H9 (cell line): ENCODE measurements at regions not wholly inside any gene's neighbourhood (a gene's known extent, or its start where the extent isn't known, plus 50 kb on each side); places are given as distances from the start of the nearest gene placed in this dataset.

Experiments
- DNase-seq: peaks from one replicate; pipeline ENCODE4 v3.0.0-alpha.2; 2017
- H2AFZ ChIP-seq: one replicate; pipeline ENCODE4 v1.6.1; 2013; ENCODE audit warnings: mild to moderate bottlenecking, low read length, control low read depth, moderate library complexity
- H2AK5ac ChIP-seq: 2 replicates; pipeline ENCODE4 v1.6.1; 2013; ENCODE audit warnings: low read length, control low read depth, mixed read lengths; ENCODE audit not compliant: insufficient read length
- H2BK120ac ChIP-seq: one replicate; pipeline ENCODE4 v1.6.1; 2013; ENCODE audit warnings: low read depth, mild to moderate bottlenecking, low read length, control low read depth, inconsistent platforms; ENCODE audit not compliant: poor library complexity, severe bottlenecking
- H2BK12ac ChIP-seq: 2 replicates; pipeline ENCODE4 v1.6.1; 2013; ENCODE audit warnings: low read length, control low read depth, mixed read lengths, low read depth; ENCODE audit not compliant: insufficient read length
- H2BK15ac ChIP-seq: 2 replicates; pipeline ENCODE4 v1.6.1; 2013; ENCODE audit warnings: low read depth, low read length, control low read depth
- H2BK20ac ChIP-seq: one replicate; pipeline ENCODE4 v1.6.1; 2013; ENCODE audit warnings: low read depth, mild to moderate bottlenecking, low read length, control low read depth, inconsistent platforms; ENCODE audit not compliant: poor library complexity, severe bottlenecking
- H2BK5ac ChIP-seq: 2 replicates; pipeline ENCODE4 v1.6.1; 2013; ENCODE audit warnings: low read length, control low read depth, mixed read lengths; ENCODE audit not compliant: insufficient read length
- H3K14ac ChIP-seq: 2 replicates; pipeline ENCODE4 v1.6.1; 2013; ENCODE audit warnings: low read length, control low read depth; ENCODE audit not compliant: insufficient read depth
- H3K18ac ChIP-seq: 2 replicates; pipeline ENCODE4 v1.6.1; 2013; ENCODE audit warnings: low read depth, mild to moderate bottlenecking, mixed read lengths, low read length, control low read depth; ENCODE audit not compliant: insufficient read length
- H3K23ac ChIP-seq: 2 replicates; pipeline ENCODE4 v1.6.1; 2013; ENCODE audit warnings: low read length, control low read depth, mixed read lengths, low read depth; ENCODE audit not compliant: insufficient read length
- H3K23me2 ChIP-seq: 2 replicates; pipeline ENCODE4 v1.6.1; 2013; ENCODE audit warnings: low read depth, mild to moderate bottlenecking, mixed read lengths, low read length, control low read depth; ENCODE audit not compliant: insufficient read length, poor library complexity, severe bottlenecking
- H3K27ac ChIP-seq: 2 replicates; pipeline ENCODE4 v1.5.1; 2013; ENCODE audit warnings: low read length, control low read depth, mixed read lengths, low read depth; ENCODE audit not compliant: insufficient read length
- H3K27me3 ChIP-seq: 2 replicates; pipeline ENCODE4 v1.6.1; 2013; ENCODE audit warnings: low read length, control low read depth, inconsistent platforms; ENCODE audit not compliant: insufficient read depth
- H3K4ac ChIP-seq: 2 replicates; pipeline ENCODE4 v1.6.1; 2013; ENCODE audit warnings: low read depth, mild to moderate bottlenecking, control low read depth, inconsistent platforms, low read length, moderate library complexity
- H3K4me1 ChIP-seq: 2 replicates; pipeline ENCODE4 v1.6.1; 2013; ENCODE audit warnings: low read length, control low read depth, inconsistent platforms; ENCODE audit not compliant: insufficient read depth
- H3K4me2 ChIP-seq: 2 replicates; pipeline ENCODE4 v1.6.1; 2013; ENCODE audit warnings: low read length, control low read depth, mixed read lengths; ENCODE audit not compliant: insufficient read length, insufficient read depth
- H3K56ac ChIP-seq: 2 replicates; pipeline ENCODE4 v1.6.1; 2013; ENCODE audit warnings: low read depth, mild to moderate bottlenecking, mixed read lengths, low read length, control low read depth; ENCODE audit not compliant: insufficient read length
- H3K79me1 ChIP-seq: 2 replicates; pipeline ENCODE4 v1.6.1; 2013; ENCODE audit warnings: low read depth, mild to moderate bottlenecking, moderate library complexity, low read length, control low read depth, inconsistent platforms; ENCODE audit not compliant: insufficient read depth, poor library complexity, severe bottlenecking
- H3K79me2 ChIP-seq: 2 replicates; pipeline ENCODE4 v1.6.1; 2013; ENCODE audit warnings: low read length, control low read depth, inconsistent platforms; ENCODE audit not compliant: insufficient read depth
- H3K9ac ChIP-seq: 2 replicates; pipeline ENCODE4 v1.6.1; 2013; ENCODE audit warnings: low read length, control low read depth, mixed read lengths; ENCODE audit not compliant: insufficient read length; ENCODE audit errors: extremely low read depth
- H3K9me3 ChIP-seq: one replicate; pipeline ENCODE4 v1.6.1; 2013; ENCODE audit warnings: low read depth, low read length, inconsistent platforms; ENCODE audit not compliant: control insufficient read depth
- H3T11ph ChIP-seq: one replicate; pipeline ENCODE4 v1.6.1; 2013; ENCODE audit warnings: mild to moderate bottlenecking, low read length, control low read depth, inconsistent platforms
- H4K20me1 ChIP-seq: one replicate; pipeline ENCODE4 v1.6.1; 2013; ENCODE audit not compliant: control insufficient read depth, insufficient read length, insufficient read depth
- H4K5ac ChIP-seq: 2 replicates; pipeline ENCODE4 v1.6.1; 2013; ENCODE audit warnings: low read depth, mild to moderate bottlenecking, mixed read lengths, low read length, control low read depth; ENCODE audit not compliant: insufficient read length
- H4K8ac ChIP-seq: replicated peaks from 2 replicates; pipeline ENCODE4 v1.6.1; 2013; ENCODE audit warnings: low read length, control low read depth, mixed read lengths, low read depth; ENCODE audit not compliant: insufficient read length
- H4K91ac ChIP-seq: 2 replicates; pipeline ENCODE4 v1.6.1; 2013; ENCODE audit warnings: low read depth, mild to moderate bottlenecking, moderate library complexity, mixed read lengths, low read length, control low read depth; ENCODE audit not compliant: insufficient read length
- H3K27ac Mint-ChIP-seq, 3 experiments: 2 replicates in 2 of 3; 3 replicates in 1 of 3; pipeline ENCODE4 v1.8.0; 2020 to 2021; ENCODE audit warnings: mixed read lengths in 3 of 3, mild to moderate bottlenecking in 1 of 3, moderate library complexity in 1 of 3
- H3K27me3 Mint-ChIP-seq: 2 replicates; pipeline ENCODE4 v1.8.0; 2021; ENCODE audit warnings: low read depth, mild to moderate bottlenecking, moderate library complexity, mixed read lengths
- H3K36me3 Mint-ChIP-seq, 3 experiments: 2 replicates in 2 of 3; 3 replicates in 1 of 3; pipeline ENCODE4 v1.8.0; 2020 to 2021; ENCODE audit warnings: low read depth in 3 of 3, mixed read lengths in 3 of 3; ENCODE audit not compliant: insufficient read depth in 1 of 3
- H3K4me1 Mint-ChIP-seq, 2 experiments: 2 replicates each; pipeline ENCODE4 v1.8.0; 2020; ENCODE audit warnings: mixed read lengths in 2 of 2
- H3K4me3 Mint-ChIP-seq, 2 experiments: 2 replicates in 1 of 2; 3 replicates in 1 of 2; pipeline ENCODE4 v1.8.0; 2020 to 2021; ENCODE audit warnings: mild to moderate bottlenecking in 2 of 2, mixed read lengths in 2 of 2, moderate library complexity in 1 of 2
- H3K9me3 Mint-ChIP-seq, 2 experiments: 2 replicates in 1 of 2; 3 replicates in 1 of 2; pipeline ENCODE4 v1.8.0; 2020; ENCODE audit warnings: mild to moderate bottlenecking in 2 of 2, mixed read lengths in 2 of 2, moderate library complexity in 1 of 2
- WGBS: extraction: QIAGEN DNeasy Blood & Tissue Kit; methylation state at CpG from one replicate; pipeline ENCODE4 v1.1.7; 2013; ENCODE audit warnings: missing lambda C conversion rate, low lambda C conversion rate, mixed read lengths; ENCODE audit not compliant: insufficient read length; ENCODE audit errors: extremely low coverage; 5-methylcytosine and 5-hydroxymethylcytosine counted together
- TF ChIP-seq, protein P1 (sequence below): fragments of 200-600 bp; sonication (generic); conservative IDR thresholded peaks from 3 replicates; pipeline ENCODE4 v1.8.0; 2021; ENCODE audit warnings: antibody characterized with exemption, mild to moderate bottlenecking

DNA sequence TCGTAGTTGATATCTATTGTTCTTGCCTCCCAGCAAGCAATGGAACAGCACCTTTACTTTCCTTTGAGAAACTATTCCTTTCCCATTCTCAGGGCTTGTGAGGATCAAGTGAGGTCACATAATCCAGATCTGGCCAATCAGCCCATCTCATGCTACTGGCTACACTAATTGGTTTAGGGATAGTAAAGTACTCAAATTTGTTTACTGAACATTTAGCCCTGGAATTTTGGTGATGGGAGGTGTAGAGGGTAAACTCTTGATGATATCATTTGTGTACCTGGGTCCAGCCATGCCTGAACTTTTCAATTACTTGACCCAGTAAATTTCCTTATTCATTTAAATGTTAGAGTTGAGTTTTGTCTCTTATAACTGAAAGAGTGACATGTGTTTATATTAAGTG is 195.8 kb upstream of the TNP1 start:
- Mint-ChIP-seq H3K27me3 (no peaks in the 10 kb centered on the region; the same call in none of the 2 replicates), H3K27ac (no peak overlapping the region), H3K4me1 (no peaks in the 10 kb centered on the region), H3K9me3 (no peaks in the 10 kb centered on the region), H3K4me3 (no peak overlapping the region), H3K36me3 (no peaks in the 10 kb centered on the region)
- no peaks in the 10 kb centered on the region for H3K9me3 ChIP-seq
- no peak overlapping the region for H4K91ac ChIP-seq
- no peaks in the 10 kb centered on the region for H3K27me3 ChIP-seq
- no peaks in the 10 kb centered on the region for H3K23me2 ChIP-seq
- H3K4me1 ChIP-seq, result no peaks in the 10 kb centered on the region
- no peak for DNase-seq
- H4K8ac ChIP-seq, result no peak overlapping the region
- no peak overlapping the region for H2BK5ac ChIP-seq
- no peak overlapping the region for H3K14ac ChIP-seq
- TF ChIP-seq, protein P1, sequence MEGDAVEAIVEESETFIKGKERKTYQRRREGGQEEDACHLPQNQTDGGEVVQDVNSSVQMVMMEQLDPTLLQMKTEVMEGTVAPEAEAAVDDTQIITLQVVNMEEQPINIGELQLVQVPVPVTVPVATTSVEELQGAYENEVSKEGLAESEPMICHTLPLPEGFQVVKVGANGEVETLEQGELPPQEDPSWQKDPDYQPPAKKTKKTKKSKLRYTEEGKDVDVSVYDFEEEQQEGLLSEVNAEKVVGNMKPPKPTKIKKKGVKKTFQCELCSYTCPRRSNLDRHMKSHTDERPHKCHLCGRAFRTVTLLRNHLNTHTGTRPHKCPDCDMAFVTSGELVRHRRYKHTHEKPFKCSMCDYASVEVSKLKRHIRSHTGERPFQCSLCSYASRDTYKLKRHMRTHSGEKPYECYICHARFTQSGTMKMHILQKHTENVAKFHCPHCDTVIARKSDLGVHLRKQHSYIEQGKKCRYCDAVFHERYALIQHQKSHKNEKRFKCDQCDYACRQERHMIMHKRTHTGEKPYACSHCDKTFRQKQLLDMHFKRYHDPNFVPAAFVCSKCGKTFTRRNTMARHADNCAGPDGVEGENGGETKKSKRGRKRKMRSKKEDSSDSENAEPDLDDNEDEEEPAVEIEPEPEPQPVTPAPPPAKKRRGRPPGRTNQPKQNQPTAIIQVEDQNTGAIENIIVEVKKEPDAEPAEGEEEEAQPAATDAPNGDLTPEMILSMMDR, result no peak
- no peak overlapping the region for H2BK120ac ChIP-seq
- H3K79me1 ChIP-seq, result no peaks in the 10 kb centered on the region
- H3K56ac ChIP-seq, result no peak overlapping the region
- no peak overlapping the region for H3K23ac ChIP-seq
- no peak overlapping the region for H2BK12ac ChIP-seq
- H3K18ac ChIP-seq, result no peak overlapping the region
- H3K27ac ChIP-seq, result no peak overlapping the region
- no peaks in the 10 kb centered on the region for H4K20me1 ChIP-seq
- H2AK5ac ChIP-seq, result no peak overlapping the region
- no peak overlapping the region for H2BK20ac ChIP-seq
- no peak overlapping the region for H3K4ac ChIP-seq
- no peak overlapping the region for H3K4me2 ChIP-seq
- no CpG with 5 or more reads among the region's 1 CpG for WGBS
- no peak overlapping the region for H3T11ph ChIP-seq
- no peak overlapping the region for H2BK15ac ChIP-seq
- H3K9ac ChIP-seq, result no peak overlapping the region
- no peak overlapping the region for H2AFZ ChIP-seq
- no peaks in the 10 kb centered on the region for H3K79me2 ChIP-seq
- no peak overlapping the region for H4K5ac ChIP-seq
